ENCODE measurements at regions not wholly inside any gene's neighbourhood (a gene's known extent, or its start where the extent isn't known, plus 50 kb on each side); places are given as distances from the start of the nearest gene placed in this dataset.

- peaks cover 3% of the 10 kb centered on the region for H3K27me3 Mint-ChIP-seq (ENCODE audit: insufficient read depth)
- intact Hi-C loops (cut with micrococcal nuclease) = no loop called here
These were observed 216.4 kb downstream of the ANKRD60 start for GRCh38 chr20:58011947-58012610.

GRCh38 chr20:58011106-58011946, 217.1 kb downstream of the ANKRD60 start:
- no peak for DNase-seq (ENCODE audit: low spot score)
- Mint-ChIP-seq H3K4me3 (no peak overlapping the region), H3K4me1 (ENCODE audit: low read depth) (peaks cover 9% of the 10 kb centered on the region), H3K9me3 (no peaks in the 10 kb centered on the region), H3K27ac (no peak overlapping the region), H3K27me3 (ENCODE audit: insufficient read depth) (peaks cover 3% of the 10 kb centered on the region), H3K36me3 (ENCODE audit: low read depth) (no peaks in the 10 kb centered on the region)
- intact Hi-C loops (cut with micrococcal nuclease) = no loop called here

More at GRCh38 chr20:58011947-58012610, 216.4 kb downstream of the ANKRD60 start:
- Mint-ChIP-seq H3K27ac (no peak overlapping the region), H3K9me3 (no peaks in the 10 kb centered on the region), H3K36me3 (ENCODE audit: low read depth) (no peaks in the 10 kb centered on the region), H3K4me3 (no peak overlapping the region), H3K4me1 (ENCODE audit: low read depth) (peaks cover 9% of the 10 kb centered on the region)
- no peak for DNase-seq (ENCODE audit: low spot score)

GRCh38 chr20:58010666-58011065, 217.8 kb downstream of the ANKRD60 start:
- no peak overlapping the region for H3K4me3 Mint-ChIP-seq
- intact Hi-C loops (cut with micrococcal nuclease) = no loop called here
- DNase-seq (ENCODE audit: low spot score) = no peak
- peaks cover 4% of the 10 kb centered on the region for H3K27me3 Mint-ChIP-seq (ENCODE audit: insufficient read depth)
- no peak overlapping the region for H3K27ac Mint-ChIP-seq
- no peaks in the 10 kb centered on the region for H3K9me3 Mint-ChIP-seq
- peaks cover 9% of the 10 kb centered on the region for H3K4me1 Mint-ChIP-seq (ENCODE audit: low read depth)
- H3K36me3 Mint-ChIP-seq (ENCODE audit: low read depth) = no peaks in the 10 kb centered on the region

- intact Hi-C loops (cut with micrococcal nuclease) = no loop called here
These were observed 218.3 kb downstream of the ANKRD60 start for GRCh38 chr20:58010186-58010585.

GRCh38 chr20:58008866-58009265, 219.6 kb downstream of the ANKRD60 start:
- Mint-ChIP-seq H3K9me3 (no peaks in the 10 kb centered on the region), H3K27me3 (ENCODE audit: insufficient read depth) (peaks cover 1% of the 10 kb centered on the region), H3K27ac (no peak overlapping the region), H3K4me1 (ENCODE audit: low read depth) (no peaks in the 10 kb centered on the region), H3K36me3 (ENCODE audit: low read depth) (no peaks in the 10 kb centered on the region), H3K4me3 (no peak overlapping the region)
- intact Hi-C loops (cut with micrococcal nuclease) = no loop called here
- no peak for DNase-seq (ENCODE audit: low spot score)

More at GRCh38 chr20:58010186-58010585, 218.3 kb downstream of the ANKRD60 start:
- Mint-ChIP-seq H3K9me3 (no peaks in the 10 kb centered on the region), H3K27ac (no peak overlapping the region), H3K4me1 (ENCODE audit: low read depth) (peaks cover 9% of the 10 kb centered on the region), H3K36me3 (ENCODE audit: low read depth) (no peaks in the 10 kb centered on the region), H3K4me3 (no peak overlapping the region), H3K27me3 (ENCODE audit: insufficient read depth) (peaks cover 4% of the 10 kb centered on the region)
- no peak for DNase-seq (ENCODE audit: low spot score)

GRCh38 chr20:58008413-58008812, 220.0 kb downstream of the ANKRD60 start:
- Mint-ChIP-seq H3K27me3 (ENCODE audit: insufficient read depth) (peaks cover 1% of the 10 kb centered on the region), H3K36me3 (ENCODE audit: low read depth) (no peaks in the 10 kb centered on the region), H3K27ac (no peak overlapping the region), H3K9me3 (no peaks in the 10 kb centered on the region), H3K4me3 (no peak overlapping the region), H3K4me1 (ENCODE audit: low read depth) (no peaks in the 10 kb centered on the region)
- DNase-seq (ENCODE audit: low spot score) = no peak
- intact Hi-C loops (cut with micrococcal nuclease) = no loop called here

- H3K36me3 Mint-ChIP-seq (ENCODE audit: low read depth) = no peaks in the 10 kb centered on the region
- peaks cover 1% of the 10 kb centered on the region for H3K27me3 Mint-ChIP-seq (ENCODE audit: insufficient read depth)
- no peak overlapping the region for H3K4me3 Mint-ChIP-seq
- no peak overlapping the region for H3K27ac Mint-ChIP-seq
- intact Hi-C loops (cut with micrococcal nuclease) = no loop called here
- H3K4me1 Mint-ChIP-seq (ENCODE audit: low read depth) = no peaks in the 10 kb centered on the region
- no peaks in the 10 kb centered on the region for H3K9me3 Mint-ChIP-seq
- DNase-seq (ENCODE audit: low spot score) = no peak
These were observed 220.5 kb downstream of the ANKRD60 start for GRCh38 chr20:58007947-58008346.

- H3K4me3 Mint-ChIP-seq = no peak overlapping the region
- no peak for DNase-seq (ENCODE audit: low spot score)
- no peaks in the 10 kb centered on the region for H3K36me3 Mint-ChIP-seq (ENCODE audit: low read depth)
- H3K27me3 Mint-ChIP-seq (ENCODE audit: insufficient read depth) = peaks cover 1% of the 10 kb centered on the region
- intact Hi-C loops (cut with micrococcal nuclease) = no loop called here
- no peak overlapping the region for H3K27ac Mint-ChIP-seq
- H3K9me3 Mint-ChIP-seq = no peaks in the 10 kb centered on the region
- H3K4me1 Mint-ChIP-seq (ENCODE audit: low read depth) = no peaks in the 10 kb centered on the region
These were observed 221.8 kb downstream of the ANKRD60 start for GRCh38 chr20:58006346-58007316.

- H3K27me3 Mint-ChIP-seq (ENCODE audit: insufficient read depth) = peaks cover 3% of the 10 kb centered on the region
- no peak for DNase-seq (ENCODE audit: low spot score)
- H3K36me3 Mint-ChIP-seq (ENCODE audit: low read depth) = no peaks in the 10 kb centered on the region
- H3K4me3 Mint-ChIP-seq = no peak overlapping the region
- H3K9me3 Mint-ChIP-seq = no peaks in the 10 kb centered on the region
- H3K27ac Mint-ChIP-seq = no peak overlapping the region
- intact Hi-C loops (cut with micrococcal nuclease) = no loop called here
- H3K4me1 Mint-ChIP-seq (ENCODE audit: low read depth) = no peaks in the 10 kb centered on the region
These were observed 222.7 kb downstream of the ANKRD60 start for GRCh38 chr20:58005581-58006345.

GRCh38 chr20:58004900-58005299, 223.6 kb downstream of the ANKRD60 start:
- Mint-ChIP-seq H3K9me3 (no peaks in the 10 kb centered on the region), H3K27me3 (ENCODE audit: insufficient read depth) (peaks cover 5% of the 10 kb centered on the region), H3K4me1 (ENCODE audit: low read depth) (no peaks in the 10 kb centered on the region), H3K27ac (no peak overlapping the region), H3K4me3 (no peak overlapping the region), H3K36me3 (ENCODE audit: low read depth) (no peaks in the 10 kb centered on the region)
- intact Hi-C loops (cut with micrococcal nuclease) = no loop called here
- no peak for DNase-seq (ENCODE audit: low spot score)

- no peaks in the 10 kb centered on the region for H3K36me3 Mint-ChIP-seq (ENCODE audit: low read depth)
- peaks cover 5% of the 10 kb centered on the region for H3K27me3 Mint-ChIP-seq (ENCODE audit: insufficient read depth)
- no peaks in the 10 kb centered on the region for H3K4me1 Mint-ChIP-seq (ENCODE audit: low read depth)
- DNase-seq (ENCODE audit: low spot score) = no peak
- H3K27ac Mint-ChIP-seq = no peak overlapping the region
- H3K4me3 Mint-ChIP-seq = no peak overlapping the region
- intact Hi-C loops (cut with micrococcal nuclease) = no loop called here
- no peaks in the 10 kb centered on the region for H3K9me3 Mint-ChIP-seq
These were observed 224.3 kb downstream of the ANKRD60 start for GRCh38 chr20:58004146-58004545.

GRCh38 chr20:58003525-58003924, 224.9 kb downstream of the ANKRD60 start:
- Mint-ChIP-seq H3K4me1 (ENCODE audit: low read depth) (no peaks in the 10 kb centered on the region), H3K9me3 (no peaks in the 10 kb centered on the region), H3K27me3 (ENCODE audit: insufficient read depth) (peaks cover 7% of the 10 kb centered on the region), H3K36me3 (ENCODE audit: low read depth) (no peaks in the 10 kb centered on the region), H3K27ac (no peak overlapping the region), H3K4me3 (no peak overlapping the region)
- no peak for DNase-seq (ENCODE audit: low spot score)
- intact Hi-C loops (cut with micrococcal nuclease) = no loop called here
